ENCODE measurements at regions not wholly inside any gene's neighbourhood (a gene's known extent, or its start where the extent isn't known, plus 50 kb on each side); places are given as distances from the start of the nearest gene placed in this dataset.

DNA sequence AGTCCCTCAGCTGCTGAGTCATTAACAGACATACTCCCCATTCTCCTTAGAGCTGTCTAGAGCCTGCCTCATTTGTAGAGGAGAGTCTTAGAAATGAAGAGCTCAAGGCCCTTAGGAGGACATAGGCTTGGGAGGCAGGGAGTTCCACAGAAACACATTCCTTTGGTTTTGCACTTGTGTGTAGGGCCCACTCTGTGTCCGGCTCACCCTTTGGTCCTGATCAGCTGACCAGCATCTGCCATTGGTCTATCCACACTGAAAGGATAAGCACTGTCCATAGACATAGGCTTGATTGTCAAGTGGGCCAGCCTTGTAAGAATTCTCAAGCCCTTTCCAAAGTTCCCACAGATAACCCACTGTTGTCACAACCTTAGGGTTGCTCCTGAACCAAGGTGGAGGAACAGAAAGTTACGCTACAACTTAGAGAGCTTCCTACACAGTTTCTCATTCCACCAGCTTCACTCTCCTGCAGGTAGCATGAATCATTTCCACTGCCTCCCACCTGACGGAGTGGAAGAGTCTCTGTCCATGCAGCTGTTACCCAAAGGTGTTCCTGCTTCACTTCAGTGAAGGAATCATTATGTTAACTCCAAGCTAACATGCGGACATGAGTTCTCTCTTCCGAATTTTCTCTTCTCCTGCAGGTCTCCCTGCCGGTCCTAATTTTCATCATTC, 96.1 kb downstream of the TNFSF18 start:
- H3K27me3 ChIP-seq: no peaks in the 10 kb centered on the region
- H3K27ac ChIP-seq: no peak overlapping the region
- no peaks in the 10 kb centered on the region for H3K9me3 ChIP-seq (replicated peaks)
- H3K4me3 ChIP-seq: no peak overlapping the region
- no peaks in the 10 kb centered on the region for H3K36me3 ChIP-seq
- no peaks in the 10 kb centered on the region; the same call in none of the 2 replicates for H3K4me1 ChIP-seq
- no peak for DNase-seq

DNA sequence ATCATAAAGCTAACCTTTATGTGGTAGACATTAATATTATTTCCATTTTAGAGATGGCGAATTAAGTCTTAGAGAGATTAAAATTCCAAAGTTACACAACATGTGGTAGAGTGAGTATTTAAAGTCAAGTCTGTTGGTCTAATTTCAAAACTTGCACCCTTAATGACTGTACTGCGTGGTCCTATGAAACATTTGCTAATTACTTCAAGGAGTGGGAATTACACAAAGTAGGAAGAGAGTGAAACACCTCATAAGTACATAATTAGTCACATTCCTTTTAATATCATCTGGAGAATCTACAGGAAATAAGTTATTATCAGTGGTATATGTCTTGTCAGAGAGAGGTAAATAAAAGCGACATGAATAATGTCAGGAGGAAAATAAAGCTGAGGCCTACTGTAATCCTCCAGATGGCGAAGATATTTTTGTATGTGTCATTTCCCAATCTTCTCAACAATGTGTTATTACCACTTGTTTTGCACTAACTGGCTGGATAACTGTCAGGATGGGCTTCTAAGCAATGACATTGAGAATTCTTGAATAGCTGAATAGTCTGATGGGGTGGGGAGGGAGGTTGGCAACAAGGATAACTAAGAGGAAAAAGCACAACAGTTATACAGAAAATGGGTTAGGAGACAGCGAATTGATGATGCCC, 95.5 kb downstream of the TNFSF18 start:
- Histone ChIP-seq H3K9me3 (replicated peaks) (no peaks in the 10 kb centered on the region), H3K4me1 (no peaks in the 10 kb centered on the region; the same call in none of the 2 replicates), H3K27me3 (no peaks in the 10 kb centered on the region), H3K36me3 (no peaks in the 10 kb centered on the region), H3K27ac (no peak overlapping the region), H3K4me3 (no peak overlapping the region)
- no peak for DNase-seq

DNA sequence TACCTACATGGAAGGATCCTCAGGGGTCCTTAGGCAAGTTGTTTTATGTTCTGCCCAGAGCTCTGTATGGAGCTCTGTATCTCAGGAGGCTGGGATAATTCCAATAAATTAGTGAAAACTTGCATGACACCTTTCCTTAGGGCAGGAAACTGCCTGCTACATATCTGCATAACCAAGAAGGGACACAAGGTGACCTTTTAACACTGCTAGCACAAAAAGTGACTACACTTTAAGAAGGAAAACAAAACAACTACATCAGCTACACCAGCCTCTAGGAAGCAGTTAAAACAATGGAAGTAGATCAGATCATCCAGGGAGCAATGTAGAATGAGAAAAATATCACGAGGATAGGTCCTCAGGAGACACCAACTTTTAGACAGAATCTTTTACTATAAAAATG, 93.9 kb downstream of the TNFSF18 start:
- Histone ChIP-seq H3K4me3 (no peak overlapping the region), H3K4me1 (no peaks in the 10 kb centered on the region; the same call in none of the 2 replicates), H3K36me3 (no peaks in the 10 kb centered on the region), H3K9me3 (replicated peaks) (no peaks in the 10 kb centered on the region), H3K27ac (no peak overlapping the region), H3K27me3 (no peaks in the 10 kb centered on the region)
- DNase-seq: no peak

DNA sequence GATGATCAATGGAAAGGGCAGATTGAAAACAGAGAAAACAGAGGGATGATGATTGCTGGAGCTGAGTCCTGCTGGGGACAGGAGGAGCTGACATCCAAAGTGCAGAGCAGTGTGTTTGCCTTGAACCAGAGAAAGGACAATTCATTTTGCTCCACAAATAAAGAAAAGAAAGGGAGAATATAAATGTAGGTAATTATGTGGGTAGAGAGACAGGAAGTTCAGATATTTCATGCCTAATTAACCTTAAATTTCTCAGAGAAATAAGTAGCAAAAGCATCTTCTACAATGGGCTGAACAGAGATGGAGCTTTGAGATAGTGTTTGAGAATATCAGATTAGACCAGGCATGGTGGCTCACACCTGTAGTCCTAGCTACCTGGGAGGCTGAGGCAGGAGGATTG, 93.2 kb downstream of the TNFSF18 start:
- Histone ChIP-seq H3K4me1 (no peaks in the 10 kb centered on the region; the same call in none of the 2 replicates), H3K27ac (no peak overlapping the region), H3K9me3 (replicated peaks) (no peaks in the 10 kb centered on the region), H3K27me3 (no peaks in the 10 kb centered on the region), H3K36me3 (no peaks in the 10 kb centered on the region), H3K4me3 (no peak overlapping the region)
- DNase-seq: no peak

DNA sequence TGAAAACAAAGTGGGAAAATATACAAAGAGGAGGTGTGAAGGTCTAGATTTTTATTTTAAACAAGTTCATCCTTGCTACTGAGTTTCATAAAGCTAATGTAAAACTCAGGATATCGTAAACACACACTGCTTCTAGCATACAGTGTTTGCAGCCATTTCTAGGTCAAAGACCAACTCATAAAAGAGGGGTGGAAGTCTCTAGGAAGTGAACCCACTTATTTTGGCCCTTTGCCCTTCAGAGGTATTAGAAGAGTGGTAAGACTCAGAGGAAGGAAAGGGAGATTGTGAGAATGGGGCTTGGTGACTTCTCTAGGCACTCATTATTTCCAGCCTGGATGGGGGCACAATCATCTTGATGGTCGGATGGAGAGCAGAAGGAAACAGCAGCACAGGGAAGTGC, 91.2 kb downstream of the TNFSF18 start:
- Histone ChIP-seq H3K4me1 (no peaks in the 10 kb centered on the region; the same call in none of the 2 replicates), H3K4me3 (no peak overlapping the region), H3K9me3 (replicated peaks) (no peaks in the 10 kb centered on the region), H3K36me3 (no peaks in the 10 kb centered on the region), H3K27me3 (no peaks in the 10 kb centered on the region), H3K27ac (no peak overlapping the region)
- no peak for DNase-seq

DNA sequence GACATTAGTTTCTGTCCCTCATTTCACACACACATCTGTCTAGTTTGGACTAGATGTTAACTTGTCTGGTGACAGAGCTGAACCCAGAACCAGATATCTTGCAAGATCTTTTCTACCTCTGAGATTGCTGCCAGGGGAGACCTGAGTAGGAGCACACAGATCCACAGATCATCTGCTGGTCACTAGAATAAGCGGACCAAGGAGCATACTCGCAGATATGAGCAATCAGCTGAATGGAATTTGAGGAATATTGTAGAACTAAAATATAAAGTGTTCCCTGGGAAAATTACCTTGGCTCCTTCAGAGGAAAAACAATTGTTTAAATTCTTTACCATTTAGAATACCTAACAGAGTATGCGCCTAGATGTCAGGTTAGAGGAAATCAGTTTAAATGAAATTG, 90.7 kb downstream of the TNFSF18 start:
- DNase-seq: no peak
- Histone ChIP-seq H3K4me1 (no peaks in the 10 kb centered on the region; the same call in none of the 2 replicates), H3K27ac (no peak overlapping the region), H3K36me3 (no peaks in the 10 kb centered on the region), H3K9me3 (replicated peaks) (no peaks in the 10 kb centered on the region), H3K4me3 (no peak overlapping the region), H3K27me3 (no peaks in the 10 kb centered on the region)

DNA sequence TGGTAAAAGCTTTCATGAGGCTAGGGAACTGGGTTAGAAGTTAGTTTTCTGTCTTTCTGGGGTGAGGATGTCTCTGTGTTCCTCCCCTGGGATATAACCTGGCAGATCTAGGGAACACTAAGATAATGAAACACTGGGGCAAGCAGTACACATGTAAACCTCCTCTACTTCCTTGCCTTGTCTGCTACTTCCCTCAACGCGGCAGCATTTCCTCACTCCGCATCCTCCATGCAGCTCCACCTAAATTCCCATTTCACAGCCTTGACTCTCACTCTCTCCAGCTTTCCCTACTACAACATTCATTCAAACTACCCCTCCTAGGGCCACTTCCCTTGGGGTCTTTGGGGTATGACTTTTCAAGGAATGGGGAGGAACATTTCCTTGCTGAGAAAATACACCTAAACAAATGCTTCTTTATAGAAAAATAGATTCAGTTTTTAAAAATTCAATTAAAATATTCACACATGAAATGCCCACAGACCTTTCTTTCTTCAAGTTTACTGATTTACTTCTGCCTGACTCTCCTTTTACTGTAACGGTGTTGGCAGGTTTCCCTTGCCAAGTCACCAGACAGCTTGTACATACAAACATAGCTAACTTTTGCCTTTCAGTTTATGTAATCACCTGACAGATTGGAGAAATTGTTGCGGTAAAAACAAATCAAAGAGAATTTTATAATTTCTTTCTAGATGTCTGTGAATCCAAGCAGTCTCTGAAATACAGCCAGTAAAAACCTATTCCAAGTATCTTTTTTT, 90.1 kb downstream of the TNFSF18 start:
- DNase-seq: no peak
- Histone ChIP-seq H3K4me1 (no peaks in the 10 kb centered on the region; the same call in none of the 2 replicates), H3K4me3 (no peak overlapping the region), H3K27ac (no peak overlapping the region), H3K9me3 (replicated peaks) (no peaks in the 10 kb centered on the region), H3K36me3 (no peaks in the 10 kb centered on the region), H3K27me3 (no peaks in the 10 kb centered on the region)

DNA sequence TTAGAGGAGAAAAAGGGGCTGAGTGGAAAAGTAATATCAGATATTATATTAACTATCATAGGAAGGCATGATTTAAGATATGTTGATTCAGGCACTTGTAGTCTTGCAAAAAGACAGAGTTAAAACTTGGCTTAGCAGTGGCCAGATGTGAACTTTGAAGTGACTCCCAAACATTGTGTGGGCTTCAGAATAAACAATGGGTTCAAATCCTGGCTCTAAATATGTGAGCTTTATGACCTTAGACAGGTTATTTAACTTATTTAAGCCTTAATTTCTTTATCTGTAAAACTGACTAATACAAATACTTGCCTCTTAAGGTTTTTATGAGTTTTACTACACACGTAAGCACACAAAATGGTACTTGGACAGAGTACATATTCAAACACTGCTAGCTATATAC, 85.9 kb downstream of the TNFSF18 start:
- Histone ChIP-seq H3K36me3 (no peaks in the 10 kb centered on the region), H3K27me3 (no peaks in the 10 kb centered on the region), H3K27ac (no peak overlapping the region), H3K9me3 (replicated peaks) (0 out of 2 replicates have a peak, but pooled peaks cover 2% of the 10 kb centered on the region), H3K4me3 (no peak overlapping the region), H3K4me1 (peaks cover 20% of the 10 kb centered on the region)
- DNase-seq: no peak

DNA sequence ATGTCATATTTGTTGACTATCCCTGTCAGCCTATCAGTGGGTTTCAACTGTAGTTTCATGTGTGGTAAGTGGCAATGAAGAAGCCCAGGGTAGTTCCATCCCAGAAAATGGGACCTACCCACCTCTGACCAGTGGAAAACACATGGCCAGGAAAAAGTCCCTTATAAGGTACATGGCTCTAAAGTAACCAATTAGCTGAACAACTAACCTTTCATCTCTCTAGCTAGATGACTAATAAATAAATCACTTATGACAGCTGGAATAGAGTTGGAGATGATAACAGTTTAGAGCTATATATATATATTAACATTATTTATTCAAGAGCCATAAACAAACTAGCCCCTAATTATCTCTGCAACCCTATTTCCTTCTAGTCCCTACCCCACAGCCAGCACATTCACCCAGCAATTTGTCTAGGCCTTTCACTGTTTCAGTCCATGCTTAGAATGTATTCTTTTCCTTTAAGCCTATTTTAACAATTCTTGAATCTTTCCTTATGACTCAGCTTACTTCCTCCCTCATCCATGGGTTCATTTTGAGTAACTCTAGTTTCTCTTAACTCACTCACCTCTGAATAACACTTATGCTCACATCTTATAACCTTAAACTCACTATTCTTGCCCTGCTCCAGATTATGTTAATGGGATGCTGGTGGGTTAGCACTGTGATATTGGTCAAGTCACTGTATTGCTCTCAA, 83.7 kb downstream of the TNFSF18 start:
- Histone ChIP-seq H3K4me3 (no peak overlapping the region), H3K36me3 (no peaks in the 10 kb centered on the region), H3K9me3 (replicated peaks) (0 out of 2 replicates have a peak, but pooled peaks cover 2% of the 10 kb centered on the region), H3K27ac (no peak overlapping the region), H3K27me3 (no peaks in the 10 kb centered on the region), H3K4me1 (peaks cover 41% of the 10 kb centered on the region)
- DNase-seq: no peak

DNA sequence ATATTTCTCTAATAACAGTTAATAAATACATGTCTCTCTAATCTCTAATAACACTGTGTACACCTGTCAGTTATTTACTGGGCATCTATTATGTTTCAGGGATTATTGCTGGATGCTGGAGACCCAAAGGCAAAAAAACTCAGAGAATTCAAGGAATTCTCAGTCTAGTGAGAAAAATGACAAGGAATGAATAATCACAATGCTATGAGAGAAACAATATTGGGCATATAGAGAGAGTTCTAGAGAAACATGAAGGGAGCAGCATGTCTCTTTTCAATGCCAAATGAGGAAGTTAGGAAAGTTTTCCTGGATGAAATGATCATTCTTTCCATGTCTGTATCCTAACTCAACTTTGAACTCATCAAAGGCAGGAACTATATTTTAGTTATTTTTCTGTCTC, 82.8 kb downstream of the TNFSF18 start:
- H3K27me3 ChIP-seq: no peaks in the 10 kb centered on the region
- H3K9me3 ChIP-seq (replicated peaks): 0 out of 2 replicates have a peak, but pooled peaks cover 2% of the 10 kb centered on the region
- peaks cover 43% of the 10 kb centered on the region for H3K4me1 ChIP-seq
- no peak overlapping the region for H3K4me3 ChIP-seq
- H3K27ac ChIP-seq: no peak overlapping the region
- DNase-seq: no peak
- no peaks in the 10 kb centered on the region for H3K36me3 ChIP-seq

DNA sequence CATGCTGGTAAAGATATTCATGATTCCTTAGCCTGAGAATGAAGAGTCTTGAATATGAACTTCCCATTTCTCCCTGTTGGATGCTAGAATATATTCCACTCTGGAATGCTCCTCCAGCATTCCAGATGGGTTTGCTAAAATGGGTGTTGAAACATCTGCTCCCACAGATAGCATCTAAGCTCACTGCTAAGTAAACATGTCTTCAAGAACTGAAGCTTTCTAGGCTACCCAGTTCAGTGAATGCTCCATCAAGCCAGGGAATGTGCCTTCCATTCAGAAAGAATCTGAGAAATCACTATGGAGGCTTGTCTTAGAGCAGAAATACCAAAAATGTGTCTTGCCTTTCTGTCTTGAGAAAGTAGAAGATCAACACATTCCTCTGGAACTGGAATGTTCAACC, 81.1 kb downstream of the TNFSF18 start:
- Histone ChIP-seq H3K27me3 (no peaks in the 10 kb centered on the region), H3K27ac (peak overlapping the region; percentile 87), H3K4me1 (peaks cover 43% of the 10 kb centered on the region), H3K4me3 (no peak overlapping the region), H3K9me3 (replicated peaks) (0 out of 2 replicates have a peak, but pooled peaks cover 2% of the 10 kb centered on the region), H3K36me3 (no peaks in the 10 kb centered on the region)
- DNase-seq: peak; percentile 47 to 76

DNA sequence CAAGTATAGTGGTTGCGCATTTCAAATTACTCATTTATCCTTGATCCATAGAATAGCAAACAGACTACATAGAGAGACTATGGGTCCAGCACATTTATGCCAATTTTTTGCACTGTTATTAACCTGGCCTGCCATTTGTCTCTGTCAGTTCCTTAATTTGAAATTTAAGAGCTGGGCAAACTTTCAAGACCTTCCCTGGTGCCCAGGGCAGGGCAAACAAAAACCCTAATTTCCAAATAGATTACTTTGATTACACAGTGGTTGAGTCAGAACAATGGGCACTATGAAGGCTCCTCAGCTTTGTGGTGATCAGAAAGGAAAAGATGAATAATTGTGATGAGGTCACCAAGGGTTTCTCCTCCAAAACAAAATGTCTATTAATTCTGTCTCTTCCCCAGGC, 80.6 kb downstream of the TNFSF18 start:
- H3K4me3 ChIP-seq: no peak overlapping the region
- H3K9me3 ChIP-seq (replicated peaks): 0 out of 2 replicates have a peak, but pooled peaks cover 2% of the 10 kb centered on the region
- H3K4me1 ChIP-seq: peaks cover 43% of the 10 kb centered on the region
- peak; percentile 58 to 86 for DNase-seq
- no peaks in the 10 kb centered on the region for H3K27me3 ChIP-seq
- peak overlapping the region; percentile 87 for H3K27ac ChIP-seq
- no peaks in the 10 kb centered on the region for H3K36me3 ChIP-seq

DNA sequence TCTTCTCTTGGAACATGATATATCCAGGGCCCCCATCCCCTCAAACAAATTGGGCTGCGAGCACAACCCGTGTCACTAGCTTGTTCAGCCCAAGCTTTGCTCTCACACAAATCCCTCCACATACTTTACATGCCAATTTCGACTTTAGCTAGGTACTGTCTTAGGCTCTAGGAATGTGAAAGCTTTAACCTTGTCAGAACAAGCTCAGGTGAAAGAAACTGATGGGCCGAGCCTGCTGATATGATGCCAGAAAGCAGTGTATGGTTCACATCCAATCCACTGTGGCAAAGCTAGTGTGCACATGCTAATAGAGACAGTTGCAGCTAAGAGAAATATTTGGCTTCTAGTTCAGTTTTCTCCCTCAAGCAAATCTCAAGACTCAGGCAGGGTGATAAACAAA, 79.5 kb downstream of the TNFSF18 start:
- Histone ChIP-seq H3K27ac (peak overlapping the region; percentile 87), H3K27me3 (no peaks in the 10 kb centered on the region), H3K36me3 (no peaks in the 10 kb centered on the region), H3K4me1 (peaks cover 48% of the 10 kb centered on the region), H3K4me3 (no peak overlapping the region), H3K9me3 (replicated peaks) (0 out of 2 replicates have a peak, but pooled peaks cover 2% of the 10 kb centered on the region)
- peak; percentile 8 to 36 for DNase-seq

DNA sequence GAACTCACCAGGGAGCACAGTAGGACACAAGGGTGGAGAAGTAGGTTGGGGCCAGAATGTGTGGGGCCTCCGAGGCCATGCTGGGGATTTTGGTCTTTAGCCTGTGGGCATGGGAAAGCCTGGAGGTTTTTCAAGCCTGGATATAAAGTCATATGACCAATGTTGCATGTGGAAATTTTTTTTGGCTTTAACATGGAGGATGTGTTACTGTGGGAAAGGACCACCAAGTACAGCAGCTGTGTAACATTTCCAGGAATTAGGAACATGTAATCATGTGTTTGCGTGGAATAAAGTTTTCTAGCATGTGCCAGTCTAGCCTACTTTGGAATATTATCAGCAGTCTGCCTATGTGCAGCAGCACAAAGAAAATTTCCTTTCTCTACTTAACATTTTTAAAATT, 78.5 kb downstream of the TNFSF18 start:
- H3K4me3 ChIP-seq: no peak overlapping the region

More for the DNA sequence above, 78.5 kb downstream of the TNFSF18 start:
- H3K27me3 ChIP-seq: no peaks in the 10 kb centered on the region
- H3K9me3 ChIP-seq (replicated peaks): 0 out of 2 replicates have a peak, but pooled peaks cover 2% of the 10 kb centered on the region
- no peak overlapping the region for H3K27ac ChIP-seq
- DNase-seq: no peak
- H3K36me3 ChIP-seq: no peaks in the 10 kb centered on the region
- peaks cover 54% of the 10 kb centered on the region for H3K4me1 ChIP-seq
